Pancreas (tissue), 10 donors: ENCODE measurements at regions not wholly inside any gene's neighbourhood (a gene's known extent, or its start where the extent isn't known, plus 50 kb on each side); places are given as distances from the start of the nearest gene placed in this dataset.
"Not testable (repeated sequence)": the region's sequence is repeated elsewhere in the genome, so short reads cannot be mapped to it uniquely, and the experiment has no call there.

Experiments
- ATAC-seq, 4 donors: fragments of 200-7000 bp; cut with Tn5 transposase; one replicate each; pipeline versions ENCODE4 v1.8.0 to v1.9.1; 2020; ENCODE audit warnings: mild to moderate bottlenecking in 4 of 4, moderate library complexity in 4 of 4
- DNase-seq, 6 donors: peaks; one replicate each; pipeline ENCODE4 v3.0.0-alpha.2; 2020
- FAIRE-seq: peaks from 2 replicates; lab custom pipeline; 2012; peaks lifted over from hg19 to GRCh38; lab: Jason Lieb, UNC
- H3K27ac ChIP-seq, 4 donors: fragments of 200-600 bp; sonication (generic); 1 replicate in 3 of 4; 2 replicates in 1 of 4; pipeline versions ENCODE4 v1.5.0 to v1.8.0; 2020
- H3K27me3 ChIP-seq, 4 donors: fragments of 200-600 bp; one replicate each; pipeline ENCODE4 v1.8.0; 2021
- H3K36me3 ChIP-seq, 3 donors: fragments of 200-600 bp; sonication (generic) in 1 of 3; one replicate each; pipeline versions ENCODE4 v1.5.0 to v1.8.0; 2020 to 2021
- H3K4me1 ChIP-seq, 3 donors: fragments of 200-600 bp; one replicate each; pipeline ENCODE4 v1.8.0; 2021
- H3K4me3 ChIP-seq, 4 donors: fragments of 200-600 bp; sonication (generic) in 2 of 4; one replicate each; pipeline versions ENCODE4 v1.5.0 to v1.8.0; 2020 to 2021
- H3K9me3 ChIP-seq, 4 donors: fragments of 200-600 bp; one replicate each; pipeline ENCODE4 v1.8.0; 2021
- CTCF ChIP-seq, 4 donors: fragments of 200-600 bp; sonication (generic) in 3 of 4; IDR thresholded peaks; one replicate each; pipeline versions ENCODE4 v1.5.0 to v1.8.0; 2021; ENCODE audit warnings: antibody characterized with exemption in 4 of 4
- WGBS, 2 donors: extraction: QIAGEN DNeasy Blood & Tissue Kit; methylation state at CpG; one replicate each; pipeline ENCODE4 v1.1.7; 2013; 5-methylcytosine and 5-hydroxymethylcytosine counted together
- intact Hi-C, 3 donors: fragments of 100-400 bp; cut with DNase I; formaldehyde crosslinking; loops; one replicate each; pipeline versions ENCODE4 v1.11.1 to v1.14.2; 2022
- donor health status: healthy with polysubstance abuse.
- donor health status: DM: no; HTN: no; CAD: no; lungs with moderate emphysema.
- donor health status: DM: no; HTN: no; CAD: no.
- donor health status: control.
- donor health status: control.
- donor health status: Bipolar disorder and iron deficiency.
- donor health status: DM: yes; HTN: yes; CAD: no.
- donor health status: DM: no; HTN: no; CAD: no.
- donor health status: DM: no; HTN: no; CAD: no.
- donor health status: DM: yes; HTN: yes; CAD: no.

GRCh38 chrX:128699716-128700285 lies 647.6 kb upstream of the ACTRT1 start:
- FAIRE-seq (no peak), DNase-seq (no peak), ATAC-seq (no peak)
- WGBS, 2 donors: 74 to 77% methylated on average over 3 of the region's 3 CpGs
- Histone ChIP-seq H3K4me1 (no peaks in the 10 kb centered on the region), H3K36me3 (no peaks in the 10 kb centered on the region), H3K27me3 (peaks cover 0 to 4% (median 0%) of the 10 kb centered on the region in 4 donors), H3K4me3 (no peak overlapping the region), H3K9me3 (no peaks in the 10 kb centered on the region), H3K27ac (no peak overlapping the region)
- TF ChIP-seq CTCF (IDR thresholded peaks at IDR 0.05): no peak
- intact Hi-C loops: no loop called here

- TF ChIP-seq CTCF (IDR thresholded peaks at IDR 0.05): no peak
- H3K4me3 ChIP-seq: no peak overlapping the region
- peaks cover 0 to 4% (median 0%) of the 10 kb centered on the region in 4 donors for H3K27me3 ChIP-seq
- FAIRE-seq (no peak), ATAC-seq (no peak), DNase-seq (no peak)
- 27 to 50% methylated on average over 1 of the region's 1 CpG for WGBS, 2 donors
- no peak overlapping the region for H3K27ac ChIP-seq
- no peaks in the 10 kb centered on the region for H3K4me1 ChIP-seq
- H3K36me3 ChIP-seq: no peaks in the 10 kb centered on the region
- intact Hi-C loops: no loop called here
- H3K9me3 ChIP-seq: no peaks in the 10 kb centered on the region
Measured at GRCh38 chrX:128698573-128699181, 646.5 kb upstream of the ACTRT1 start.

- Histone ChIP-seq H3K9me3 (no peaks in the 10 kb centered on the region), H3K4me3 (no peak overlapping the region), H3K27ac (no peak overlapping the region), H3K36me3 (no peaks in the 10 kb centered on the region), H3K4me1 (no peaks in the 10 kb centered on the region), H3K27me3 (peaks cover 0 to 10% (median 0%) of the 10 kb centered on the region in 4 donors)
- WGBS, 2 donors: 61 to 77% methylated on average over 6 of the region's 6 CpGs
- ATAC-seq (no peak), FAIRE-seq (no peak), DNase-seq (no peak)
- intact Hi-C loops: no loop called here
- no peak for TF ChIP-seq CTCF (IDR thresholded peaks at IDR 0.05)
Measured at GRCh38 chrX:128691872-128692271, 639.7 kb upstream of the ACTRT1 start.

GRCh38 chrX:128685387-128685786 lies 633.2 kb upstream of the ACTRT1 start:
- FAIRE-seq: no peak
- Histone ChIP-seq H3K9me3 (no peaks in the 10 kb centered on the region), H3K27ac (no peak overlapping the region), H3K4me1 (no peaks in the 10 kb centered on the region), H3K36me3 (no peaks in the 10 kb centered on the region), H3K4me3 (no peak overlapping the region), H3K27me3 (peaks cover 0 to 6% (median 0%) of the 10 kb centered on the region in 4 donors)
- intact Hi-C loops: no loop called here
- no peak for ATAC-seq
- no peak for DNase-seq
- WGBS, 2 donors: 69% methylated on average over 2 of the region's 2 CpGs
- TF ChIP-seq CTCF (IDR thresholded peaks at IDR 0.05): no peak

- no peaks in the 10 kb centered on the region for H3K36me3 ChIP-seq
- ATAC-seq (no peak), FAIRE-seq (no peak), DNase-seq (no peak)
- H3K9me3 ChIP-seq: no peaks in the 10 kb centered on the region
- H3K27ac ChIP-seq: no peak overlapping the region
- H3K4me3 ChIP-seq: no peak overlapping the region
- intact Hi-C loops: no loop called here
- WGBS, 2 donors: 50 to 56% methylated on average over 4 of the region's 4 CpGs
- no peak for TF ChIP-seq CTCF (IDR thresholded peaks at IDR 0.05)
- H3K4me1 ChIP-seq: no peaks in the 10 kb centered on the region
- H3K27me3 ChIP-seq: no peaks in the 10 kb centered on the region
Measured at GRCh38 chrX:128676651-128677050, 624.4 kb upstream of the ACTRT1 start.

GRCh38 chrX:128674326-128675086 lies 622.3 kb upstream of the ACTRT1 start:
- H3K36me3 ChIP-seq, FAIRE-seq, H3K9me3 ChIP-seq, H3K4me3 ChIP-seq, H3K27me3 ChIP-seq, ATAC-seq, H3K27ac ChIP-seq, H3K4me1 ChIP-seq, intact Hi-C loops: not testable (repeated sequence)
- DNase-seq: peak in 1 of 6 donors; percentile 29
- 53 to 59% methylated on average over 9 of the region's 9 CpGs for WGBS, 2 donors
